ENCODE measurements at regions not wholly inside any gene's neighbourhood (a gene's known extent, or its start where the extent isn't known, plus 50 kb on each side); places are given as distances from the start of the nearest gene placed in this dataset.

- Mint-ChIP-seq H3K27me3 (ENCODE audit: low read depth, unreplicated experiment) (no peaks in the 10 kb centered on the region), H3K36me3 (ENCODE audit: low read depth, unreplicated experiment) (no peaks in the 10 kb centered on the region), H3K27ac (ENCODE audit: unreplicated experiment) (no peak overlapping the region), H3K4me1 (ENCODE audit: low read depth, unreplicated experiment) (no peaks in the 10 kb centered on the region), H3K9me3 (ENCODE audit: unreplicated experiment) (no peaks in the 10 kb centered on the region), H3K4me3 (ENCODE audit: unreplicated experiment) (no peak overlapping the region)
- DNase-seq (ENCODE audit: low read depth): no peak
- no peaks in the 10 kb centered on the region for H4K20me1 ChIP-seq (ENCODE audit: insufficient read depth, low read length)
- no peaks in the 10 kb centered on the region for H3K79me2 ChIP-seq (ENCODE audit: insufficient read depth, low read length)
- no peaks in the 10 kb centered on the region for H3K36me3 ChIP-seq (ENCODE audit: insufficient read depth, low read length)
- H3K27me3 ChIP-seq (ENCODE audit: insufficient read depth, low read length): no peaks in the 10 kb centered on the region
- H3K4me3 ChIP-seq (ENCODE audit: insufficient read depth, low read depth, low read length): no peak overlapping the region
- H2AFZ ChIP-seq (ENCODE audit: low read depth, low read length): peak overlapping the region; percentile 16
- H3K9me3 ChIP-seq (ENCODE audit: insufficient read depth, low read depth, low read length): no peaks in the 10 kb centered on the region
- H3K4me1 ChIP-seq (ENCODE audit: insufficient read depth, low read length): no peaks in the 10 kb centered on the region
- no peak for TF ChIP-seq EZH2 (IDR thresholded peaks at IDR 0.05; ENCODE audit: insufficient read depth, low read length)
- H3K9ac ChIP-seq (ENCODE audit: low read length): no peak overlapping the region
- no peak overlapping the region for H3K27ac ChIP-seq (ENCODE audit: low read depth, low read length)
- no peak for FAIRE-seq
- no peak overlapping the region for H3K4me2 ChIP-seq (ENCODE audit: low read length)
These were observed 343.0 kb downstream of the NUF2 start for GRCh38 chr1:163664671-163665335.

- no peaks in the 10 kb centered on the region for H3K36me3 Mint-ChIP-seq (ENCODE audit: low read depth, unreplicated experiment)
- H3K27me3 ChIP-seq (ENCODE audit: insufficient read depth, low read length): no peaks in the 10 kb centered on the region
- DNase-seq (ENCODE audit: low read depth) (no peak), FAIRE-seq (no peak)
- H3K9me3 ChIP-seq (ENCODE audit: insufficient read depth, low read depth, low read length): no peaks in the 10 kb centered on the region
- H3K4me3 ChIP-seq (ENCODE audit: insufficient read depth, low read depth, low read length): no peak overlapping the region
- no peak overlapping the region for H3K27ac ChIP-seq (ENCODE audit: low read depth, low read length)
- H3K36me3 ChIP-seq (ENCODE audit: insufficient read depth, low read length): no peaks in the 10 kb centered on the region
- no peak overlapping the region for H3K27ac Mint-ChIP-seq (ENCODE audit: unreplicated experiment)
- no peaks in the 10 kb centered on the region for H4K20me1 ChIP-seq (ENCODE audit: insufficient read depth, low read length)
- H3K4me1 Mint-ChIP-seq (ENCODE audit: low read depth, unreplicated experiment): no peaks in the 10 kb centered on the region
- peaks cover 3% of the 10 kb centered on the region for H3K27me3 Mint-ChIP-seq (ENCODE audit: low read depth, unreplicated experiment)
- no peak overlapping the region for H3K4me3 Mint-ChIP-seq (ENCODE audit: unreplicated experiment)
- no peak overlapping the region for H3K9ac ChIP-seq (ENCODE audit: low read length)
- H3K4me2 ChIP-seq (ENCODE audit: low read length): no peak overlapping the region
- no peak overlapping the region for H2AFZ ChIP-seq (ENCODE audit: low read depth, low read length)
- no peaks in the 10 kb centered on the region for H3K9me3 Mint-ChIP-seq (ENCODE audit: unreplicated experiment)
- no peaks in the 10 kb centered on the region for H3K79me2 ChIP-seq (ENCODE audit: insufficient read depth, low read length)
- H3K4me1 ChIP-seq (ENCODE audit: insufficient read depth, low read length): no peaks in the 10 kb centered on the region
- TF ChIP-seq CTCF (IDR thresholded peaks at IDR 0.05; ENCODE audit: insufficient read depth, low read depth, low read length) (no peak), EZH2 (IDR thresholded peaks at IDR 0.05; ENCODE audit: insufficient read depth, low read length) (no peak)
These were observed 346.7 kb downstream of the NUF2 start for GRCh38 chr1:163668472-163668871.

- Mint-ChIP-seq H3K9me3 (ENCODE audit: unreplicated experiment) (no peaks in the 10 kb centered on the region), H3K4me1 (ENCODE audit: low read depth, unreplicated experiment) (no peaks in the 10 kb centered on the region), H3K27me3 (ENCODE audit: low read depth, unreplicated experiment) (peaks cover 3% of the 10 kb centered on the region), H3K27ac (ENCODE audit: unreplicated experiment) (no peak overlapping the region), H3K4me3 (ENCODE audit: unreplicated experiment) (no peak overlapping the region), H3K36me3 (ENCODE audit: low read depth, unreplicated experiment) (no peaks in the 10 kb centered on the region)
- H3K27me3 ChIP-seq (ENCODE audit: insufficient read depth, low read length): no peaks in the 10 kb centered on the region
- no peak overlapping the region for H3K4me3 ChIP-seq (ENCODE audit: insufficient read depth, low read depth, low read length)
- no peak overlapping the region for H2AFZ ChIP-seq (ENCODE audit: low read depth, low read length)
- H4K20me1 ChIP-seq (ENCODE audit: insufficient read depth, low read length): no peaks in the 10 kb centered on the region
- H3K36me3 ChIP-seq (ENCODE audit: insufficient read depth, low read length): no peaks in the 10 kb centered on the region
- H3K4me2 ChIP-seq (ENCODE audit: low read length): no peak overlapping the region
- H3K9me3 ChIP-seq (ENCODE audit: insufficient read depth, low read depth, low read length): no peaks in the 10 kb centered on the region
- no peak overlapping the region for H3K9ac ChIP-seq (ENCODE audit: low read length)
- no peak for FAIRE-seq
- DNase-seq (ENCODE audit: low read depth): peak; percentile 7
- no peaks in the 10 kb centered on the region for H3K79me2 ChIP-seq (ENCODE audit: insufficient read depth, low read length)
- no peak for TF ChIP-seq EZH2 (IDR thresholded peaks at IDR 0.05; ENCODE audit: insufficient read depth, low read length)
- TF ChIP-seq CTCF (IDR thresholded peaks at IDR 0.05; ENCODE audit: insufficient read depth, low read depth, low read length): no peak
- H3K4me1 ChIP-seq (ENCODE audit: insufficient read depth, low read length): peaks cover 5% of the 10 kb centered on the region
- H3K27ac ChIP-seq (ENCODE audit: low read depth, low read length): no peak overlapping the region
These were observed 349.4 kb downstream of the NUF2 start for GRCh38 chr1:163670989-163671757.

All from astrocyte (in vitro differentiated cells and primary cell).